NOMO-1 (cell line): ENCODE measurements at regions not wholly inside any gene's neighbourhood (a gene's known extent, or its start where the extent isn't known, plus 50 kb on each side); places are given as distances from the start of the nearest gene placed in this dataset.
"Not testable (repeated sequence)": the region's sequence is repeated elsewhere in the genome, so short reads cannot be mapped to it uniquely, and the experiment has no call there.

Source experiments
- DNase-seq, 2 experiments: peaks; one replicate each; lab custom pipeline; 2025; ENCODE audit not compliant: unreplicated experiment in 2 of 2; lab: John Stamatoyannopoulos, UW

- DNase-seq, result no peak
These were observed 448.2 kb downstream of the SEMA3D start for GRCh38 chr7:84738583-84739150.

GRCh38 chr7:84735677-84736076 lies 451.2 kb downstream of the SEMA3D start:
- no peak for DNase-seq

GRCh38 chr7:84735011-84735410 lies 451.8 kb downstream of the SEMA3D start:
- DNase-seq, result no peak

GRCh38 chr7:84733976-84734375 lies 452.9 kb downstream of the SEMA3D start:
- not testable (repeated sequence) for DNase-seq

- not testable (repeated sequence) for DNase-seq
These were observed 456.0 kb downstream of the SEMA3D start for GRCh38 chr7:84730864-84731263.

GRCh38 chr7:84729284-84729683 lies 457.6 kb downstream of the SEMA3D start:
- no peak for DNase-seq

- DNase-seq, result no peak
These were observed 464.1 kb downstream of the SEMA3D start for GRCh38 chr7:84722734-84723133.

- no peak for DNase-seq
These were observed 464.8 kb downstream of the SEMA3D start for GRCh38 chr7:84722086-84722485.

GRCh38 chr7:84720456-84721097 lies 466.3 kb downstream of the SEMA3D start:
- no peak for DNase-seq

- no peak for DNase-seq
These were observed 472.1 kb downstream of the SEMA3D start for GRCh38 chr7:84714765-84715164.

- no peak for DNase-seq
These were observed 474.3 kb downstream of the SEMA3D start for GRCh38 chr7:84712374-84713121.

GRCh38 chr7:84710538-84710937 lies 476.3 kb downstream of the SEMA3D start:
- DNase-seq, result not testable (repeated sequence)

GRCh38 chr7:84705706-84706105 lies 481.1 kb downstream of the SEMA3D start:
- no peak for DNase-seq

- no peak for DNase-seq
These were observed 481.8 kb downstream of the SEMA3D start for GRCh38 chr7:84705079-84705478.

GRCh38 chr7:84704380-84704779 lies 482.5 kb downstream of the SEMA3D start:
- no peak for DNase-seq

GRCh38 chr7:84701524-84702306 lies 485.1 kb downstream of the SEMA3D start:
- DNase-seq, result peak in 1 of 2 experiments; percentile 35

GRCh38 chr7:84700563-84701370 lies 486.1 kb downstream of the SEMA3D start:
- DNase-seq, result no peak

GRCh38 chr7:84697506-84697905 lies 489.4 kb downstream of the SEMA3D start:
- DNase-seq, result no peak

GRCh38 chr7:84693483-84693882 lies 493.4 kb downstream of the SEMA3D start:
- no peak for DNase-seq

- peak; percentile 54 to 81 for DNase-seq
These were observed 494.1 kb upstream of the SEMA3A start for GRCh38 chr7:84688671-84689070.
